ENCODE measurements at regions not wholly inside any gene's neighbourhood (a gene's known extent, or its start where the extent isn't known, plus 50 kb on each side); places are given as distances from the start of the nearest gene placed in this dataset.

DNA sequence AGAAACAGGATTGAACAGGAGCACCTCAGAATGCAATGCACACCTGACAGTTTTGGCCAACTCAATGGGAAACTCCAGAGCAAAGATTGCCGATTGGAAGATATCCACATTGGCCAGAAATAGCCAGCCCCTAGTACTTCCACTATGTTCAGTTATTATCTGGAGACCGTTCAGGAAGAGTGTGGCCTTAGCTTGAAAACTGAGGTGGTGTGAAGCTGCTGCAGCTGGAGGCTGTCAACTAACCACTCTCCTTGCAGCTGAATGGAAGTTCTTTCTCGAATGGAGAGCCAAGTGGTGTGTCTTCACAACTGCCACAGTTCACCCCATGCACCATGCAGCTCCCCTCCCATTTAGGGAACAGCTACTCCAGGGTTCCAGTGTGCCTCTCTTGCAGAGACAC lies 61.9 kb upstream of the DHX40 start:
- no peak overlapping the region for H4K91ac ChIP-seq (ENCODE audit: insufficient read length, low read depth, low read length)
- Mint-ChIP-seq H3K36me3 (ENCODE audit: insufficient read depth in 1 of 3, low read depth in 3 of 3) (no peaks in the 10 kb centered on the region; a peak in 2 of 7 replicates), H3K4me3 (no peak overlapping the region), H3K4me1 (peaks cover 0 to 1% of the 10 kb centered on the region in 2 experiments; a peak in 2 of 4 replicates), H3K27me3 (ENCODE audit: low read depth) (no peaks in the 10 kb centered on the region), H3K9me3 (peaks cover 0 to 6% of the 10 kb centered on the region in 2 experiments; a peak in 3 of 5 replicates), H3K27ac (no peak overlapping the region)
- no peak for TF ChIP-seq CTCF (conservative IDR thresholded peaks at IDR 0.05)
- WGBS (ENCODE audit: extremely low coverage, insufficient read length, low lambda C conversion rate) = no CpG with 5 or more reads among the region's 3 CpGs
- H3K18ac ChIP-seq (ENCODE audit: insufficient read length, low read depth, low read length) = no peak overlapping the region
- H2BK15ac ChIP-seq (ENCODE audit: low read depth, low read length) = no peak overlapping the region
- no peaks in the 10 kb centered on the region for H3K9me3 ChIP-seq (ENCODE audit: control insufficient read depth, low read depth, low read length)
- no peak overlapping the region for H3K56ac ChIP-seq (ENCODE audit: insufficient read length, low read depth, low read length)
- no peak overlapping the region for H3K27ac ChIP-seq (ENCODE audit: insufficient read length, low read depth, low read length)
- H3K23me2 ChIP-seq (ENCODE audit: insufficient read length, low read depth, low read length, poor library complexity, severe bottlenecking) = no peaks in the 10 kb centered on the region
- no peak for DNase-seq
- no peak overlapping the region for H3K4me2 ChIP-seq (ENCODE audit: insufficient read depth, insufficient read length, low read length)
- no peak overlapping the region for H2AFZ ChIP-seq (ENCODE audit: low read length)
- no peaks in the 10 kb centered on the region for H3K79me2 ChIP-seq (ENCODE audit: insufficient read depth, low read length)
- H4K8ac ChIP-seq (replicated peaks; ENCODE audit: insufficient read length, low read depth, low read length) = no peak overlapping the region
- H3K9ac ChIP-seq (ENCODE audit: extremely low read depth, insufficient read length, low read length) = no peak overlapping the region
- H3K4ac ChIP-seq (ENCODE audit: low read depth, low read length) = no peak overlapping the region
- no peak overlapping the region for H2BK12ac ChIP-seq (ENCODE audit: insufficient read length, low read depth, low read length)
- no peak overlapping the region for H3K14ac ChIP-seq (ENCODE audit: insufficient read depth, low read length)
- no peaks in the 10 kb centered on the region for H3K4me1 ChIP-seq (ENCODE audit: insufficient read depth, low read length)
- H3K79me1 ChIP-seq (ENCODE audit: insufficient read depth, low read depth, low read length, poor library complexity, severe bottlenecking) = no peaks in the 10 kb centered on the region
- no peak overlapping the region for H2AK5ac ChIP-seq (ENCODE audit: insufficient read length, low read length)
- no peak overlapping the region for H3T11ph ChIP-seq (ENCODE audit: low read length)
- no peaks in the 10 kb centered on the region for H3K27me3 ChIP-seq (ENCODE audit: insufficient read depth, low read length)
- no peak overlapping the region for H3K23ac ChIP-seq (ENCODE audit: insufficient read length, low read depth, low read length)
- no peak overlapping the region for H2BK20ac ChIP-seq (ENCODE audit: low read depth, low read length, poor library complexity, severe bottlenecking)
- no peak overlapping the region for H2BK120ac ChIP-seq (ENCODE audit: low read depth, low read length, poor library complexity, severe bottlenecking)
- H4K20me1 ChIP-seq (ENCODE audit: control insufficient read depth, insufficient read depth, insufficient read length) = no peaks in the 10 kb centered on the region
- no peak overlapping the region for H4K5ac ChIP-seq (ENCODE audit: insufficient read length, low read depth, low read length)
- no peak overlapping the region for H2BK5ac ChIP-seq (ENCODE audit: insufficient read length, low read length)
